HG03460 (cell line): ENCODE measurements at regions not wholly inside any gene's neighbourhood (a gene's known extent, or its start where the extent isn't known, plus 50 kb on each side); places are given as distances from the start of the nearest gene placed in this dataset.

ENCODE experiments used
- ATAC-seq: cut with Tn5 transposase; IDR thresholded peaks from one replicate; pipeline ENCODE4 v1.9.1; 2021; ENCODE audit not compliant: unreplicated experiment

DNA sequence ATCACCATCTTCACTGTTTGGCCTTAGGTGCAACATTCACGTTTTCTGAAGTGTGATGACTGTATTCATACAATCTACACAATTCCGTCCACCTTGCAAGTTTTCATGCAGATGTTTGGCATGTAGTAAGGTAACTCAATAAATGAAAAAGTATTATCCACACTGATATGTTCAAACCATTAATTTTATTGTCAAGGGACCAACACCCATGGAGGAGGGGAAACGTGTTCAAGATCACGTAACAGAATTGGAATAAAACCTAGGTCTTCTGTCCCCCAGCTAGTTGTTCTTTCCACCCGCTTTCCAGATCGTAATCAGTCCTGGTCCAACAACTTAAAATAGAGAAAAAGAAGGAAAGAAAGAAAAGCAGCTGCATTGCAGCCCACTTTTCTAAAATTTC is 560.4 kb upstream of the MCTP2 start:
- no peak for ATAC-seq

DNA sequence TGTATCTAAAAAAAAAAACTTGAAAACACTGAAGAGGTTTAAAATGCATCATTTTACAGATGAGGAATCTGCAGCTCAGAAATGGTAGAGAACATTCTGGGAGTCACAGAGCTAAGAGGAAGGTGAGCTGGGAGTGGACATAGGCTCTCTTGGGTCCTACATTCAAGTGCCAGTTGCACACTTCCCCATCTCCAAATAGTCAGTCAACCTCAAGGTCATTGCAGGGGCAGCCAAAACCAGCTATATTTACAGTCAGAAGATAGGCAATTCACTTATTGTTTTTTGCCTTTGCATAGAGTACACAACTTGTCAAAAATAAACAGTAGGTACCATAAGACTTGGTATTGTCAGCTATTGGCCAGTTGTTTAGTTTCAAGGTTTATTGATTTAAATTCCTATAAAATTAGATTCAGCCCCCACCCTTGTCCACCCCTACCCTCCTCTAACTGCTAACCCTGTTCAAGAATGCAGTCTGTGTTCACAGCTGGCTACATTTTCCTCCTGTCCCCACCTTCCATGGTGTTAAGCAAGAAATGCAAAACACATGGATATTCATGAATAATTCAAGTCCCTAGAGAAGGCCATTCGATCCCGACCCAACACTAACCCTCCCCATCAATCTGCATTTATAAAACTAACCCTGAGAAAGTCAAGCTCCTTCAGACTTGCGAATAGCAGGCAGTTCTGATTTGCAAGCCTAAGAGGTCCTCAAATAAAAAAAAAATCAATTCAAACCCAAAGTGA is 567.0 kb upstream of the MCTP2 start:
- no peak for ATAC-seq

DNA sequence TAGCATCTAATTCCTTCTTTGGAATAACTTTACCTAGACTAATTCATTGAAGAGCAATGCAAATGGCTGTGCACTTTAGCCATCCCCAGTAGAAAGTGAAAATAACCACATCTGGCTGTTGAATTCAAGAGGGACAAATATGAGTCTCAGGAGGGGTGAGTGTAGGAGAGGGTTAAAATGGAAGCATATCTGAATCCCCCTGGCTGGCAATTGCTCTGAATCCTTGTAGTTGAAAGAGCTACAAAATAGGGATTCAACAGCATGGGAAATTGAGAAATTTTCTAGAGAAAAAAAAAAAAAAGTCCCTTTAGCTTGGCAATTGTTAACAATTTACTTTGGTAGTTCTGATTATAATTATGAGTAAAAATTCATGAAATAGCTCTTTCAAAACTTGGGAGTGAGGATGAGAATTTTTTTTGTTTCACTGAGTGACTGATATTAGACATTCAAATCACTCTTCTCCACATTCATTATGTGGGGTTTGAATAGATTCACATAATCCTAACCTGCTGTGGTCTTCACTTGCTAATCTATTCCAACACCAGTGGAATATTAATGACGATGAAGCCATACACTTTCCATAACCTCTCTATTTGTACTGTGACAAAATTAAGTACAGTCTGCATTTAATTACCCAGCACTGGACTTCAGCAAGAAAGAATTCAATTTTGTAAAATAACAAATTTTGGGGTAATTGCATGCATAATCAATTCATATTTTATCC is 569.0 kb upstream of the MCTP2 start:
- ATAC-seq = no peak

DNA sequence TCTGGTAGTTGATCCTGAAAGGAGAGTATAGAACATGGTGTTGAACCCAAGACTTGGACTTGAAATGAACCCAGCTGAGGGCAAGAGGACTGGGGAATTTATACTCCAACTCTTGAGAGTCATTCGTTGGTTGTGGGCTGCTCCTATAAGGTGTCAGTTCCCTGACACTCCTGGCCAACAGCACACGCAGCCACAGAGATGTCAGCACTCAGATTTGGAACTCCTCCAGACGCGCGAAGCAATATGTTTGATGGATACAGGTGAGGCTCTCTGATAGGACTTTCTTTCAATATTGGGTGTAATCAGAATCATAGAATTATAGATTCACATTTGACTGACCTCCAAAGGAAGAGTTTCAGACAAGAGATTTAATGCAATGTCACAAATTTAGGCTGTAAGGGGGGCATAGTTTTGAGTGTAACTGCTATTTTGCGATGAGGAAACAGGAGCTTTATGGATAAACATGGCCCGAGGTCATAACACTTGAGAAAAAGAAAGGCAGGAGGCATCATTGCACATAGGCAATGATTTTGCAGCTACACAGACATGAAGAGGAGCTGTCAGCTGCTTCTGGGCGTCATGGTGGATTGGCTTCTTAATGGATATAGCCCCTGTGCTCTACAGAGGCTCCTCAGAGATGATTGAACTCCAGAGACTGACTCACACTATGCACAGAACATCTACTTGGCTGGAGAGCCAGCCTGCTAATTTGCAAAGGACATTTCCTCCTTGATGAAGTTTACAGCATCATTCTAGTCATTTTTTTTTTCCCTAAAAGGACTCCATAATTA is 569.2 kb upstream of the RGMA start:
- no peak for ATAC-seq

DNA sequence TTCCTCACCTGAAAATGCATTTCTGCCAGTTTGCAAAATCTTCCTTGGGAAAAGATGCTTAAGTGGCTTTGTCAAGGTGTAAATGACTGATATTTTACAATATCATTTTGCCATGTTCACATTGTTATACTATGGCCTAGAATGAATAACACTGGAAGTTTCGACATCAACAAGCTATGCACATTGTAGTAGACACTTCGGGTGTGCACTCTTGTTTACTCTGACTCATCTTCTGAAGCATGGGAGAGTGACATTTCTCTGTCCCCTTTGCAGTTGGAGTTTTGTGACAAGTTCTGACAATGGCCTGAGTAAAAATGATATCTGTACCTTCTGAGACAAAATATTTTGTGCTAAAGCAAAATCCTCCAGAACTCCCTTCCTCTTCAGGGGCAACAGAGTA is 567.0 kb upstream of the RGMA start:
- no peak for ATAC-seq

DNA sequence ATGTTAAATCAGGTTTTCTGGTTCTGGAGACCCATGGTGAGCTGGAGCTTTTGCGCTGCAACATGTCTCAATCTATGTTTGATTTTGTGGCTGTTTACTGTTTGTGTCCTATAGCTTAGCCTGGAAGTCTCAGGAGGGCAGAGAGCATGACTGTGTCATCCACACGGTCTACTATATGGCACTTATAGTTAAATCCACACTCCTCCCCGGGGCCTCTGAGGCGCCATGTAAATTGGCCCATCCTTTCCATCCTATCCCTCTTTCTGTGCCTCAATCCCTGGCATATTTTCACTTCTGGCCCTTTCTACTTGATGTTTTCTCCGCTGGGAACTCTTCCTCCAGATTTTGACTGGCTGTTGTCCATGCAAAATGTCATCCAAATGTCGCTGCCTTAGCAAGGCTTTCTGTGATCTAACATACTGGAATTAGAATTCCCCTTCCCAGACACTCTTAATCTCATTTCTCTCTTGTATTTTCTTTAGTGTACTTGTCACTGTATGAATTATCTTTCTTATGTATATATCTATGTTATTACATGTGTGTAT is 560.8 kb upstream of the RGMA start:
- no peak for ATAC-seq

DNA sequence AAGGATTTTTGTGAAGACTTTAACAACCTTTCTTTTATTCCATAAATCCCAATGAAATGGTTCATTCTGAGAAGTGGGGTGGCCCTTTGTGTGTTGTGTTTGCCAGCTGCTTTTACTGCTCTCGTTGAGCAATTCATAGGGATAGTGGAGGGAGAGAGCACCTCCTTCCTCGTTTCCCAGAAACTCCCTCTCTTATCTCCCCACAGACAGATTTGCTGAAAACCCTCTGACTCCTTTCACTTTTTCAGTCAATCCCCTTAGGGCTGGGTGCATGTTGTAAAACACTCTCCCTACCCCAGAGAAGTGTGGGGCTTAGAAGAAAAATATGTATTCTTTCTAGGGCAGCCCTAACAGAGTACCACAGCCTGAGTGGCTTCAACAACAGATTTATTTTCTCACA is 557.2 kb upstream of the RGMA start:
- no peak for ATAC-seq

DNA sequence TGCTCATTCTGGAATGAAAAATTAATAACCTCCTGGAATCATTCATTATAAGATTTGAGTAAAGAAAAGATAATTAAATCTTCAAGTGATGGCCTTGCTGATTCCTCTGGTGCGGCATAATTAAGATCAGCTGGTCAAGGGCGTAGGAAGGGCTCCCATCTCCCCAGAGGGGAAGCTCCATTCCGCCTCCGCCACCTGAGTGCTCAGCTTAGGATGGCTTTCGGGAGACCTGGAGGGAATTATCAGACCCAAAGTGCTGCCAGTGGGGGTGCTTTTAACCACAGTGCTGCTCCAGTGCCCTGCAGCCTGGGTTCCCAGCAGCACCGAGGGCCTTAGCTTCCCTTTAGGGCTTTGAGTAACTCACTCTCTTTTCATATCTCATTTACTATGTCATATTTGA is 556.6 kb upstream of the RGMA start:
- no peak for ATAC-seq

DNA sequence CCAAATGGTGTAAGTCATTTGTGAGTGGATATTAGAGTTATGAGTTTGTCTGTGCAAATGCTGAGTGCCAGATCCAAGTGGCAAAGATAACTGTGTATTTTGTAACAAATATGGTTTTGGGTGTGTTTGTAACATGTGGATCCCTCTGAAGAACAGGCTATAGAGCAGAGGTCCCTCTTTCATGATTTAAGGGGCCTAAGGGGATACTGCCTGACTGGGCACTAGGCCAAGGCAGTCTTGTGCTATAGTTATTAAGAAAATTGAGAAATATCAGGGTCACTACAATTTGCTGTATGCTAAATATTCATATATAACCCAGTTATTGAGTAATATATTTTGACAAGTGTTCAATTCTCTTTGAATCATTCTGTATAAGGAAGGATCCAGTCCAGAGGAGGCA is 555.6 kb upstream of the RGMA start:
- no peak for ATAC-seq

DNA sequence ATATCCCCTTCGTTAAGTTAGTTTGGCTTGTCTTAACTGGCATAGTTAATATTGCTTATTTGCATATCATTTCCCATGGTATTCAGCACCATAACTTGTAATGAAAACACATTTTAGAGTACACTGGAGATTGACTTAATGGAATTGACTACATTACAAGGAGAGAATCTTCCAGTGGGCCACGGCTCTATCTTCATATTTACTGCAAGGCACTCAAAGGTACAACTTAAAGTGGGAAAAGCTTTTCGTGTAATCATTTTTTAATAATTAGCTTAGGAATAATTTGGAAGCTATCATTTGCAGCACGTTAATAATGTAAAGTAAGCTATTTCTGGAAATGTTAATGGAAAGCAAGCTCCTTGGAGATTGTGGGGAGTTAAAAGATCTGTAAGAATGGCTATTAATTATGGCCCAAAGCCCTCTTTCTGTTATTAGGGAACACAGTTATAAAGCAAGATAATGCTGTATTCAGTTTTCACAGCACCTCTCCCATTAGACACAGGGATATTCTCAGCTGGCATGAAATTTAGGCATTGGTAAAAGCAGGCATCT is 551.5 kb upstream of the RGMA start:
- ATAC-seq = no peak

DNA sequence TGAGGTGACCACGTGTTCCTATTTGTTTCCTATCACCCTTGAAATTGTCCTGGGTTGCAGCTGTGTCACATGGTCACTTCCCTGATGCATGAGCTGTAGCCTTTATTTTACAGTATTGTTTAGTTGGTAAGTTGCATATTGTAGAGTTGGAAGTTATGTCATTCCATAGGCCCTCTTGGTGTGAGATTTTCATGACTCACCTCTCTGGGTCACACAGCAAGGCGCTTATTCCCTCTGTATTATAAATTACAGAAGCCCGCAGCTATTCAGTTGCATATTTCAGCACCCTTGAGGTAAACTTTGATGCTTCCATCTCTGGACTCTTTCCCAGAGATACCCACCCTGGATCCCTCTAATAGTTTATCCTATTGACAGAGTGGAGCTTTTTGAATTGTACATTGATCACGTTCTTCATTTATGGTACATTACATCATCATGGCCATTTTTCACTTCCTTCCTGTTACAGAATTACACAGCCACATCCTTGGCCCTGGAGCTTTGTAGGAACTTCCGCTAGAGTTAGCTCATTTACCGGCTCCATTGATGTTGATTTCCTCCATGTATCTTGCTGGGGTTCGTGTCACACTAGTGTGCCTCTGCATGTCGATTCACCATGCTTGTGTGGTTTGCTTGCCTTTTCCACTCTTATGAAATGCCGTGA is 543.1 kb upstream of the RGMA start:
- ATAC-seq = no peak

DNA sequence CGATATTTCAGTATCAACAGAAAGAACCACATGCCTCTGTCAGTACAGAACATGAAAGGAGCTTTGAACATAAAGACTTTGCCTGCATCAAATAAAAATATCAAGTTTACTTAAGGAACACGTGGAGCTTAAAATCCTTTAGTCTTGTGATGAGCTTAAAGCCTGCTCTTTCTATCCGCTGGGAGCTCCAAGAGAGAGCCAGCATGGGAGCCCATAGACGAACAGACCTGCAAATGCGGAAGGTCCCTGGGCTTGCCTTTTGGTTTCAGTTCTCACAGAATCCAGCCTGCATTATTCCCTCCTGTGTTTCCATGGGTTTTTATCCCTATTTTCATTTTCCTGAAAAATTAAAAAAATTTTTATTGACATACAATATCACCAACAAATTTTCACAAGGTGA is 530.6 kb upstream of the RGMA start:
- no peak for ATAC-seq

DNA sequence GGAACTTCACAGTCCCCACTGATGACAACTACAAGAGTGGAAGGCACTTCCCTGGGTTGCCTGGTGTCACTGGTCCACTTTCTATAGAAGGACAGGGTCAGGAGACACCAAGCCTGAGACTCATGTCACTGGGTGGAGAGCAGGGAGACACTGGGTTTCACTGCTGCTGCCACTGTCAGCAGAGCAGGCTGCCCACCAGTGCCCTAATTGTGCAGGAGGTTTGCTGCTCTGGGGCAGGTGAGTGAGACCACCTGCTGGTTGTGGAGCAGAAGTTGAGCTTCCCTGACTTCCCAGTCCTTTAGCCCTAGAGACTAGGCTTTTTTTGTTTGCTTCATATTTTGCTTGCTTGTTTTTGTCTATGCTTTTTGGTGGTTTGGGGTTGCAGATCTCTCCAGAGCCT is 528.4 kb upstream of the RGMA start:
- ATAC-seq = no peak

DNA sequence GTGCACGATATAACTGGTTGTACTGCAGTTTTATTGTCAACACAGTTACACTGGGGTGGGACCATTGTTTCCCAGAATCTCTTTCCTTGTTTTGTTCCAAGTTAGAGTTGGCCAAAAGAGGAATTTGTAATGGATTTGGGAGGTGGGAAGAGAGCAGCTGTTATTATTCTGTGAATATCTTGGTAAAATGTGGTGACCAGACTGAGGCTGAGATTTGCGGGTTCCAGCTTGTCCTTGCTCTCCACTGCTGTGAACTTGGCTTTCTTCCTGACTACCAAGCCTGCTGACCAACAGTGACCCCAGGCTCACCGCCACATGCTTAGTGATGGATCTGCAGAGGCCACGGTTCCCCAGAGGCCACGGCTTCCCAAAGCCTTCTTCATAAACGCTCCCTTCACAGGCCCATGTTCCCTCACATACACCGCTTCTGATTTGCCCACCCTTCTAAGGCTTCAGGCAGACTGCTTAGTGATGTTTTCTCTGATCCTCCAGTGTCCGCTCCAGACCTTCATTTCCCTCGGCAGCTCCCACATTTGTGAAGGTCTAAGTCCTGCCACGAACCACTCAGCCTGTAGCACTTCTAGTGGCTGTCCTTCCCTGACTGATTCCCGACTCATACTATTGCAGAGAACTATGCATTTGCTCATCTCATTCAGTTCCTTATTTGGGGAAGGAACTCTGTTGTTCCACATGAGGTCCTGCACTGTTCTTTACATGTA is 525.5 kb upstream of the RGMA start:
- no peak for ATAC-seq

DNA sequence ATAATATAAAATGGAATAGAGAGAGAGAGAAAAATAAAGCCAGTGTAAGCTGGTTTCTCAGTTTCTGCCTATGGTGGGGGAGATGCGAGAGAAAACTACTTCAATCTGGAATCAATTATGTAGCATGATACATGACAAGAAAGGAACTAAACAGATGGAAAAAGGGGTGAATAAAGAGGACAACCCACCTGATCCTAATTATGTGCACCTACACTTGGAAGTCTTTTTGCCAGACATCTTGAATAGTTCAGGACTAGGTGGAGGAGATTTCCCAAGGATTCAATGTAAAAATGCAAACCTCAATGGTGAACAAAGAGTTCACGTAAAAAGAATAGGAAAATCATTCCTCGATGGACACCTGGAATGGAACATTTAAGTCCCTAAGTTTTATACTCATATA is 524.4 kb upstream of the RGMA start:
- ATAC-seq = no peak

DNA sequence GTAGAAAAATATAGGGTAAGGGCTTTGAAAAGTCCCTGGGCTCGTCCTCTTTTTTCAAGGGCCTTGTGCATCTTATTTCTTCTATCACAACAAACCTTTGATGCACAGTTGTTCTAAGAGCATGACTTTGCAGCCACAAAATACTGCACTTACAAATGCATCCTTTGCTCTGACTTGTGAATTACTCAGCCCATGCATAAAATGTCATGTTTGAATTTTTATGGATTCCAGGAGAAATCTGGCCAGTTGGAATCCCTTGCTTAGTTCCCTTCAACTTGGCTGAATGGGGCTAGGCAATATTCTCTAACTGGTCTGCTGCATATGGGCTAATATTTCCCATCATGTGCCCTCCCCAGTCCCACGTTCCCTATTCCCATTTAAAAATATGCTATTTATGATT is 523.9 kb upstream of the RGMA start:
- no peak for ATAC-seq

DNA sequence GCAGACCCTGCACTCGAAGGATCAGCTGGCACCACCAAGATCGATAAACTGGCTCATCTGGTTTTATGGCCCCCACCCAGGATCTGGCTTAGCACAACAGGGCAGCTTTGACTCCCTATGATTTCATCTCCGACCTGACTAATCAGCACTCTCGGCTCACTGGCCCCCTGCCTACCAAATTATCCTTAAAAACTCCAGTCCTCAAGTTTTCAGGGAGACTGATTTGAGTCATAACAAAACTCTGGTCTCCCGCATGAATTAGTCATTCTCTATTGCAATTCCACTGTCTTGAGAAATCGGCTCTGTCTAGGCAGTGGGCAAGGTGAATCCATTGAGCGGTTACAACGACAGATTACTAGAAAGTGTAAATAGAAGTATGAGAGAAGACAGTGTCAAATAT is 521.9 kb upstream of the RGMA start:
- ATAC-seq = no peak

DNA sequence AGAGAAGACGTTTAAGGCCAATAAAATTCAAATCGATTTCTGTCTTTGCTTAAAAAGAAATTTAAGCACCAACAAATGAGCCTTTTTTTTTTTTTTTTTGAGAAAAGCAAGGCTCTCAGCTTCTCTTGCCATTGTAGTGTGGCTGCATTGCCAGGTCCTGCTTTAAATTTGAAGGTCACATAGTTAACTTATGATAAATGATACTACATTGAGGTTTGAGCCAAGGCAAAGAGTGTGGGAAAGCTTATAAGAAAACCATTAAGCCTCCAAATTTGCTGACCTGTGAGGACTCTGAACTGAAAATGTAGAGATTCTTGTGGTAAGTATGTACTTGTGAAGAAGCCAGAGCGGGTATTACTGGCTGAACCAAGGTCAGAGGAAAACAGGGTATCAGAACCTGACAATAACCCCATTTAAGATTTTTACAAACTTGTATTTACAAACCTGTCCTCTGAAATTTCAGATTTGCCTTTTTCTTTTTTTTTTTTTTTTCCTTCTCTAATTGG is 519.7 kb upstream of the RGMA start:
- no peak for ATAC-seq

DNA sequence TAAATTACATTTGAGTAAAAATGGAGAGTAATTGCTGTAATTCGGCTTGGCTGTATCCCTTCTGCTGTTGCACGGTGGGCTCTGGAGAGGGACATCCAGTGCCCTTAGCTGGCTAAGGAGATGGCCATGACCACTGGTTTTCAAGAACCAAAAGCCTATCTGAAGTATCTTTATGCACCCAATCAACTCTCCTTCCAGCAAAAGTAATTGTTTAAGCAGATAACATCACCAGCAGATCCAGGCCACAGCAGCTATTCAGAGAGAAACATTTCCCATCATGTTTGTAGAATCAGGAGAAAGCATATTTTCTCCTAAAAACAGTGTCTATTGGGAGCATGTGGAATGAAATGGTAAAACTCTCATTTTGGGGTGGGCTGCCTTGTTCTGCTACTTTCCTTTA is 514.5 kb upstream of the RGMA start:
- no peak for ATAC-seq

DNA sequence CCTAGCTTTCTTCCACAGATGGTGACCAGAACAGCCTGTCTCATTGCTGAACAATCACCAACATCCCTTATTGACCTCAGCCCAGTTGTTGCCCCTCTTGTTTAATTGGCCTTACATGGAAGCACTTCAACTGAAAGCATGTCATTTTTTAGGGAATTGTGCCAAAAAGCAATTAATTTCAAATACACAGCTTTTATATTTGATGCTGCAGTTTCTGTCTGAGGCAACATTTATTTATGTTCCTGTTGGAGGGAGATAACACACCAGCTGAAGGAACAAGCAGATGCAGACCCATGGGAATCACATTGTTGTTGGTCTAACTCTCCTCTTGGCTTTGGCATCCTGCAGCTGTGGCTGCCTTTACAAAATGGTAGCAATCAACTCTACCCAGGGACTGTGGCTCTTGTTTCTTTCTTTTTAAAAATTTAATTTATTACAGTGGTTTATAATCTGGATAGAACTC is 498.1 kb upstream of the RGMA start:
- ATAC-seq = no peak
